ENCODE measurements at regions not wholly inside any gene's neighbourhood (a gene's known extent, or its start where the extent isn't known, plus 50 kb on each side); places are given as distances from the start of the nearest gene placed in this dataset.

GRCh38 chr16:86410529-86410928, 99.8 kb upstream of the FOXF1 start:
- H3K9ac ChIP-seq (ENCODE audit: low read depth, low read length): no peak overlapping the region
- H3K9me3 ChIP-seq (ENCODE audit: control insufficient read depth, insufficient read depth, low read length): no peaks in the 10 kb centered on the region; the same call in 1 of the 2 replicates
- H3K36me3 ChIP-seq (ENCODE audit: insufficient read depth, low read length): peaks cover 4% of the 10 kb centered on the region; the same call in 1 of the 2 replicates
- H3K4me1 ChIP-seq (ENCODE audit: insufficient read depth, low read length): peaks cover 7% of the 10 kb centered on the region; the same call in 1 of the 2 replicates

GRCh38 chr16:86411897-86412296, 98.4 kb upstream of the FOXF1 start:
- no peak overlapping the region for H3K9ac ChIP-seq (ENCODE audit: low read depth, low read length)
- H3K4me1 ChIP-seq (ENCODE audit: insufficient read depth, low read length): peaks cover 7% of the 10 kb centered on the region; the same call in 1 of the 2 replicates
- peaks cover 4% of the 10 kb centered on the region; the same call in 1 of the 2 replicates for H3K36me3 ChIP-seq (ENCODE audit: insufficient read depth, low read length)
- no peaks in the 10 kb centered on the region; the same call in 1 of the 2 replicates for H3K9me3 ChIP-seq (ENCODE audit: control insufficient read depth, insufficient read depth, low read length)

GRCh38 chr16:86414991-86415740, 95.2 kb upstream of the FOXF1 start:
- Histone ChIP-seq H3K9ac (ENCODE audit: low read depth, low read length) (no peak overlapping the region), H3K9me3 (ENCODE audit: control insufficient read depth, insufficient read depth, low read length) (no peaks in the 10 kb centered on the region; the same call in 1 of the 2 replicates), H3K4me1 (ENCODE audit: insufficient read depth, low read length) (no peaks in the 10 kb centered on the region), H3K36me3 (ENCODE audit: insufficient read depth, low read length) (peaks cover 4% of the 10 kb centered on the region; the same call in 1 of the 2 replicates)

- Histone ChIP-seq H3K36me3 (ENCODE audit: insufficient read depth, low read length) (no peaks in the 10 kb centered on the region), H3K9ac (ENCODE audit: low read depth, low read length) (no peak overlapping the region), H3K9me3 (ENCODE audit: control insufficient read depth, insufficient read depth, low read length) (no peaks in the 10 kb centered on the region), H3K4me1 (ENCODE audit: insufficient read depth, low read length) (no peaks in the 10 kb centered on the region)
Observed at GRCh38 chr16:86418981-86419380, 91.3 kb upstream of the FOXF1 start.

- no peaks in the 10 kb centered on the region for H3K4me1 ChIP-seq (ENCODE audit: insufficient read depth, low read length)
- no peaks in the 10 kb centered on the region for H3K36me3 ChIP-seq (ENCODE audit: insufficient read depth, low read length)
- no peak overlapping the region for H3K9ac ChIP-seq (ENCODE audit: low read depth, low read length)
- H3K9me3 ChIP-seq (ENCODE audit: control insufficient read depth, insufficient read depth, low read length): no peaks in the 10 kb centered on the region
Observed at GRCh38 chr16:86419518-86419917, 90.8 kb upstream of the FOXF1 start.

- H3K36me3 ChIP-seq (ENCODE audit: insufficient read depth, low read length): no peaks in the 10 kb centered on the region
- no peak overlapping the region for H3K9ac ChIP-seq (ENCODE audit: low read depth, low read length)
Observed at GRCh38 chr16:86421995-86422394, 88.3 kb upstream of the FOXF1 start.

GRCh38 chr16:86424398-86424797, 85.9 kb upstream of the FOXF1 start:
- Histone ChIP-seq H3K4me1 (ENCODE audit: insufficient read depth, low read length) (peaks cover 4% of the 10 kb centered on the region; the same call in 1 of the 2 replicates), H3K9ac (ENCODE audit: low read depth, low read length) (no peak overlapping the region), H3K36me3 (ENCODE audit: insufficient read depth, low read length) (no peaks in the 10 kb centered on the region), H3K9me3 (ENCODE audit: control insufficient read depth, insufficient read depth, low read length) (no peaks in the 10 kb centered on the region)

More at GRCh38 chr16:86421995-86422394, 88.3 kb upstream of the FOXF1 start:
- H3K9me3 ChIP-seq (ENCODE audit: control insufficient read depth, insufficient read depth, low read length): no peaks in the 10 kb centered on the region
- H3K4me1 ChIP-seq (ENCODE audit: insufficient read depth, low read length): peaks cover 4% of the 10 kb centered on the region; the same call in 1 of the 2 replicates

- H3K36me3 ChIP-seq (ENCODE audit: insufficient read depth, low read length): no peaks in the 10 kb centered on the region
- H3K9ac ChIP-seq (ENCODE audit: low read depth, low read length): no peak overlapping the region
- H3K4me1 ChIP-seq (ENCODE audit: insufficient read depth, low read length): peaks cover 4% of the 10 kb centered on the region; the same call in 1 of the 2 replicates
Observed at GRCh38 chr16:86424985-86425384, 85.3 kb upstream of the FOXF1 start.

GRCh38 chr16:86426063-86426642, 84.2 kb upstream of the FOXF1 start:
- Histone ChIP-seq H3K9ac (ENCODE audit: low read depth, low read length) (no peak overlapping the region), H3K4me1 (ENCODE audit: insufficient read depth, low read length) (peaks cover 4% of the 10 kb centered on the region; the same call in 1 of the 2 replicates), H3K9me3 (ENCODE audit: control insufficient read depth, insufficient read depth, low read length) (no peaks in the 10 kb centered on the region), H3K36me3 (ENCODE audit: insufficient read depth, low read length) (no peaks in the 10 kb centered on the region)

More at GRCh38 chr16:86424985-86425384, 85.3 kb upstream of the FOXF1 start:
- no peaks in the 10 kb centered on the region for H3K9me3 ChIP-seq (ENCODE audit: control insufficient read depth, insufficient read depth, low read length)

- Histone ChIP-seq H3K9ac (ENCODE audit: low read depth, low read length) (no peak overlapping the region), H3K9me3 (ENCODE audit: control insufficient read depth, insufficient read depth, low read length) (no peaks in the 10 kb centered on the region), H3K36me3 (ENCODE audit: insufficient read depth, low read length) (no peaks in the 10 kb centered on the region), H3K4me1 (ENCODE audit: insufficient read depth, low read length) (peaks cover 4% of the 10 kb centered on the region; the same call in 1 of the 2 replicates)
Observed at GRCh38 chr16:86427433-86427851, 82.9 kb upstream of the FOXF1 start.

GRCh38 chr16:86428729-86429517, 81.4 kb upstream of the FOXF1 start:
- no peaks in the 10 kb centered on the region for H3K9me3 ChIP-seq (ENCODE audit: control insufficient read depth, insufficient read depth, low read length)
- no peaks in the 10 kb centered on the region for H3K36me3 ChIP-seq (ENCODE audit: insufficient read depth, low read length)
- no peak overlapping the region for H3K9ac ChIP-seq (ENCODE audit: low read depth, low read length)
- H3K4me1 ChIP-seq (ENCODE audit: insufficient read depth, low read length): peaks cover 4% of the 10 kb centered on the region; the same call in 1 of the 2 replicates

- H3K9me3 ChIP-seq (ENCODE audit: control insufficient read depth, insufficient read depth, low read length): no peaks in the 10 kb centered on the region
- no peak overlapping the region for H3K9ac ChIP-seq (ENCODE audit: low read depth, low read length)
- peaks cover 3% of the 10 kb centered on the region; the same call in 1 of the 2 replicates for H3K4me1 ChIP-seq (ENCODE audit: insufficient read depth, low read length)
- H3K36me3 ChIP-seq (ENCODE audit: insufficient read depth, low read length): no peaks in the 10 kb centered on the region
Observed at GRCh38 chr16:86429663-86430062, 80.7 kb upstream of the FOXF1 start.

- no peak overlapping the region for H3K9ac ChIP-seq (ENCODE audit: low read depth, low read length)
- no peaks in the 10 kb centered on the region for H3K36me3 ChIP-seq (ENCODE audit: insufficient read depth, low read length)
- H3K9me3 ChIP-seq (ENCODE audit: control insufficient read depth, insufficient read depth, low read length): no peaks in the 10 kb centered on the region
- no peaks in the 10 kb centered on the region for H3K4me1 ChIP-seq (ENCODE audit: insufficient read depth, low read length)
Observed at GRCh38 chr16:86430814-86431213, 79.5 kb upstream of the FOXF1 start.

GRCh38 chr16:86431540-86431939, 78.8 kb upstream of the FOXF1 start:
- Histone ChIP-seq H3K36me3 (ENCODE audit: insufficient read depth, low read length) (no peaks in the 10 kb centered on the region), H3K9ac (ENCODE audit: low read depth, low read length) (no peak overlapping the region), H3K9me3 (ENCODE audit: control insufficient read depth, insufficient read depth, low read length) (no peaks in the 10 kb centered on the region), H3K4me1 (ENCODE audit: insufficient read depth, low read length) (no peaks in the 10 kb centered on the region)

Measured in ES-I3 (cell line).